Stomach (tissue), 4 donors: ENCODE measurements at regions not wholly inside any gene's neighbourhood (a gene's known extent, or its start where the extent isn't known, plus 50 kb on each side); places are given as distances from the start of the nearest gene placed in this dataset.

ENCODE experiments used
- CTCF ChIP-seq, 7 experiments: fragments of 450-650 bp in 4 of 7; fragments of 200-600 bp in 3 of 7; sonication (generic) in 3 of 7; IDR thresholded peaks; one replicate each; pipeline ENCODE4 v1.5.1; 2016 to 2019; ENCODE audit warnings: antibody characterized with exemption in 7 of 7, control low read depth in 2 of 7, mild to moderate bottlenecking in 1 of 7
- EP300 ChIP-seq: sonication (generic); formaldehyde crosslinking; IDR thresholded peaks from one replicate; pipeline ENCODE4 v1.6.1; 2017; ENCODE audit warnings: antibody characterized with exemption
- POLR2A ChIP-seq, 4 donors: fragments of 450-650 bp; IDR thresholded peaks; one replicate each; pipeline ENCODE4 v1.6.1; 2016; ENCODE audit warnings: antibody characterized with exemption in 4 of 4, control low read depth in 2 of 4, mild to moderate bottlenecking in 1 of 4, moderate library complexity in 1 of 4
- POLR2AphosphoS5 ChIP-seq, 3 donors: sonication (generic); formaldehyde crosslinking; IDR thresholded peaks; one replicate each; pipeline ENCODE4 v1.6.1; 2016; ENCODE audit warnings: antibody characterized with exemption in 3 of 3

- TF ChIP-seq CTCF (IDR thresholded peaks at IDR 0.05), result no peak
- no peak for TF ChIP-seq POLR2A (IDR thresholded peaks at IDR 0.05)
- TF ChIP-seq POLR2AphosphoS5 (IDR thresholded peaks at IDR 0.05), result no peak
- no peak for TF ChIP-seq EP300
These were observed 424.2 kb downstream of the SLC16A7 start for GRCh38 chr12:60020068-60020467.
